ENCODE measurements at regions not wholly inside any gene's neighbourhood (a gene's known extent, or its start where the extent isn't known, plus 50 kb on each side); places are given as distances from the start of the nearest gene placed in this dataset.

- TF ChIP-seq, protein P1, sequence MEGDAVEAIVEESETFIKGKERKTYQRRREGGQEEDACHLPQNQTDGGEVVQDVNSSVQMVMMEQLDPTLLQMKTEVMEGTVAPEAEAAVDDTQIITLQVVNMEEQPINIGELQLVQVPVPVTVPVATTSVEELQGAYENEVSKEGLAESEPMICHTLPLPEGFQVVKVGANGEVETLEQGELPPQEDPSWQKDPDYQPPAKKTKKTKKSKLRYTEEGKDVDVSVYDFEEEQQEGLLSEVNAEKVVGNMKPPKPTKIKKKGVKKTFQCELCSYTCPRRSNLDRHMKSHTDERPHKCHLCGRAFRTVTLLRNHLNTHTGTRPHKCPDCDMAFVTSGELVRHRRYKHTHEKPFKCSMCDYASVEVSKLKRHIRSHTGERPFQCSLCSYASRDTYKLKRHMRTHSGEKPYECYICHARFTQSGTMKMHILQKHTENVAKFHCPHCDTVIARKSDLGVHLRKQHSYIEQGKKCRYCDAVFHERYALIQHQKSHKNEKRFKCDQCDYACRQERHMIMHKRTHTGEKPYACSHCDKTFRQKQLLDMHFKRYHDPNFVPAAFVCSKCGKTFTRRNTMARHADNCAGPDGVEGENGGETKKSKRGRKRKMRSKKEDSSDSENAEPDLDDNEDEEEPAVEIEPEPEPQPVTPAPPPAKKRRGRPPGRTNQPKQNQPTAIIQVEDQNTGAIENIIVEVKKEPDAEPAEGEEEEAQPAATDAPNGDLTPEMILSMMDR (IDR thresholded peaks at IDR 0.05; ENCODE audit: low read depth, low read length): no peak
- DNase-seq (ENCODE audit: extremely low read depth, low read depth): no peak
Observed at GRCh38 chrX:103158317-103158621, 56.6 kb upstream of the BEX4 start.

DNA sequence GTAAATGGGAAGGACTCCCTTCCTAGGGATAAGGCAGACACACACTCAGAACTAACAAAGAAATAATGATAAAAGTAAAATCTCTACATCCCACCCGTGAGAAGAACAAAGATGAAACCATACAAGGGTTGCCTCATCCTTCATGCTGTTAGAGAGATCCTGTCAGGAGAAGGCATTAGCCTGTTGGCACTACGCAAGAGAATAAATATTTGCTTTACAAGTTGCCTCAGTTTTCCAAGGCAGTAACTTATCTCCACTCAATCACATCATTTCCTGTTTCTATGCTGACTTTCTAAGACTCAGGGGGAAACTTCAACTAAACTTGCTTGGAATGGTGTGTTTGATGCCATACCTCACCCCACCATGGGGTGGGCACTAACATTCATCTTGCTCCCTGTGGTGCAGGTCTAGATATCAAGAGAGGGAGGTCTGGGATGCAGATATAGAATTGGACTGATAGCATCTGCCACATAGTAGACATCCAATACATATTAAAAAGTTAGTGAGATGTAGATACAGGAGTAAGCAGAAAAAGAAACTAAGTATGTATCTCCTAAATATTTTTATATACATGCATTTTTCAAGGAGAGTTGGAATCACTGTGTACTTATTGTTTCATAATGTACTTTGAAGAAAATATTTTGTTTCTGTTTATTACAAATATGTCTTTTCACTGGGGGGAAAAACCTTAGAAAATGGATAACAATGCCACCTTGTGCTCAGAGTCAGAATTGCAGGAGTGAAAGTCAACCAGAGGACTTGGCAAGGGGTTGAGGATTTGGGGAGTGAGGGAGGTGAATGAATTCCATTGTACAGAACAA, 57.2 kb upstream of the BEX4 start:
- TF ChIP-seq, protein P1 (IDR thresholded peaks at IDR 0.05; ENCODE audit: low read depth, low read length): peak; percentile 70
- no peak for DNase-seq (ENCODE audit: extremely low read depth, low read depth)

DNA sequence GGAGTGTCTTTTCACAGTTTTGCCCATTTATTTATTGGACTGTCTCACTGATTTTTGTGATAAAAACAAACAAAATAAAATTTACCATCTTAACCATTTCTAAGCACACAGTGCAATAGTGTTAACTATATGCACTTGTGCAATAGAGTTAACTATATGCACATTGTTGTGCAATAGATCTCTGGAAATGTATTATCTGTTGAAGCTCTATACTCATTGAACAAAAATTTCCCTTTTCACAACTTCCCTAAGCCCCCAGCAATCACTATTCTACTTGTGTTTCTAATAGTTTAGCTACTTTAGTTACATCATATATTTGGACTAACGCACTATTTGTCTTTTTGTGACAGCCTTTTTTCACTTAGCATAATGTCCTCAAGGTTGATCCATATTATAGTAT, 59.7 kb upstream of the BEX4 start:
- TF ChIP-seq, protein P1 (IDR thresholded peaks at IDR 0.05; ENCODE audit: low read depth, low read length): no peak
- DNase-seq (ENCODE audit: extremely low read depth, low read depth): no peak

DNA sequence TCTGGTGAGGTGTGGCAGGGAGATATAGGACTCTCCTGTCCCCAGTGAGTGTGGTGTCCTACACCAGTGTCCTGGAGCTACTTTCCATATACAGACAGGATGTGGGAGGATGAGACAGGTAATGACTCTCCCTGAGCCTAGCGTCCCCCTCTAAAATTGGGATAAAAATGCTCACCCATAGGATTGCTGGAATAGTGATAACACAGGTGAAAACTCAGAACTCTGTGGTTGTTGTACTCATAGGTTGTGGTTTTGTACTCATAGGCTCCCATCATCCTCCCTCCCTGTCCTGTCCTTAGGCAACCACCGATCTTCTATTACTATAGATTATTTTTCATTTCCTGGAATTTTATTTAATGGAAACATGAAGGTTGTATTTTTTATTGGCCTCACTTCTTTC, 60.7 kb upstream of the NXF3 start:
- TF ChIP-seq, protein P1 (IDR thresholded peaks at IDR 0.05; ENCODE audit: low read depth, low read length): no peak
- no peak for DNase-seq (ENCODE audit: extremely low read depth, low read depth)

DNA sequence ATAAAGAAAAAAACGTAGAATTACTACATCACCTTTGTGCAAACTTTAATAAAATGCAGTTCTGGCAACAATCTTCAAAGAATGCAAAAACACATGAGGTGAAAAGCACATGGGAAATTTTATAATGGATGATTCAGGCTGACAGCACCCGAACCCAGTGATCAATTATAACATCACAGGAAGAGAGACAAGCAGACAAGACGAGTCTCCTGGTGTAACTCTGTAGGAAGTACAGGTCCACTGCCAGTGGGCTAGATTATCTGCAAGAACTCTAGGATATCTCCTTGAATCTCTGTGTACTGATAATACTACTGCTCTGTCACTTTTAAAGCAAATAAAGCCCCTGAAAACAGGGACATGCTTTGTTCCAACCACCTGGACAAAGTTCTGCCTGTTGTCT, 58.9 kb upstream of the NXF3 start:
- TF ChIP-seq, protein P1 (IDR thresholded peaks at IDR 0.05; ENCODE audit: low read depth, low read length): no peak
- DNase-seq (ENCODE audit: extremely low read depth, low read depth): no peak

DNA sequence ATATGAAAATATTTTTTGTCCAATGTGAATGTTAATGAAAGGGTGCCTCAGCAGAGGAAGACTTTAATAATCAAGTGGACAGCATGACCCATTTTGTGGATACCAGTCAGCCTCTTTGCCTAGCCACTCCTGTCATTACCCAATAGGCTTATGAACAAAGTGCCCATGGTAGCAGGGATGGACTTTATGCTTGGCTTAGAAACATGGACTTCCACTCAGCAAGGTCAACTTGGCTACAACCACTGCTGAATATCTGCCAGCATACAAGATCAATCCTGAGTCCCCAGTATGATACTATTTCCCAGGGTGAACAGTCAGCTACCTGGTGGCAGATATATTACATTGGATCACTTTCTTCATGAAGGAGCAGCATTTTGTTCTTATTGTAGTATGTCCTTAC, 56.7 kb upstream of the NXF3 start:
- TF ChIP-seq, protein P1 (IDR thresholded peaks at IDR 0.05; ENCODE audit: low read depth, low read length): no peak
- no peak for DNase-seq (ENCODE audit: extremely low read depth, low read depth)

- TF ChIP-seq, protein P1 (IDR thresholded peaks at IDR 0.05; ENCODE audit: low read depth, low read length): no peak
- no peak for DNase-seq (ENCODE audit: extremely low read depth, low read depth)
Observed at GRCh38 chrX:103148075-103148474, 55.1 kb upstream of the NXF3 start.
